ENCODE measurements at regions not wholly inside any gene's neighbourhood (a gene's known extent, or its start where the extent isn't known, plus 50 kb on each side); places are given as distances from the start of the nearest gene placed in this dataset.

DNA sequence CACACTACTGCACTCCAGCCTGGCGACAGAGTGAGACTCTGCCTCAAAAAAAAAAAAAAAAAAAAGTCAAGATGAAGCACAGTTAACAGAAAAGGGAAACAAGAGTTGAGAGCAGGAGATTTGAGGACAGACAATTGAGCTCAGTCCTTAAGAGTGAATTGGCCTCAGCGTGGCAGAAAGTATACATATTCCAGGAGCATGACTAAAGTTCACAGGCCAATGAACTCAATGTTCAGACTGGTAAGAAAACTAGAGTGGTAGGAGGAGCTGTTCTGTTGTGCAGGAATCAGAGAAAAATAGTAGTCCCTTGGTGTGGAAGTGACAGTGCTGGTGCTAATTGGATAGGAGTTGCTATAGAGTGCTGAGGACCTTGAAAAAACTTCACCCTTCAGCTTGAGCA lies 60.0 kb downstream of the NRN1 start:
- DNase-seq, result no peak

DNA sequence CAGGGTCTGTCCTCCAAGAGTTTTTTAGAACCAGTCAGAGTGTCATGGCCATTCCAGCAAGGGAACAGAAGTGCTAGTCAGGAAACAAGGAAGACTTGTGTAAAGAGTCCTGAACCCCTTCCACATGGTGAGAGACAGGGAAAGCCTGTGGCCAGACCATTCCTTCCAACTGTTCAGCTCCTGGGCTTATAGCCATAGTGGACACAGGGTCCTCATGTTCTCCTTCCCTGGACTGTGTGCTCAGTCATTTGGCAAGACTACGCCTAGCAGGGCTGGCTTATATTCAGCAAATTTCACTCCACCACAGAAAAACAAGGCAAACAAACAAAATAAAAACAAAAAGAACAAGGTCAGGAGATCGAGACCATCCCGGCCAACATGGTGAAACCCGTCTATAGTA lies 60.5 kb downstream of the NRN1 start:
- DNase-seq, result no peak

DNA sequence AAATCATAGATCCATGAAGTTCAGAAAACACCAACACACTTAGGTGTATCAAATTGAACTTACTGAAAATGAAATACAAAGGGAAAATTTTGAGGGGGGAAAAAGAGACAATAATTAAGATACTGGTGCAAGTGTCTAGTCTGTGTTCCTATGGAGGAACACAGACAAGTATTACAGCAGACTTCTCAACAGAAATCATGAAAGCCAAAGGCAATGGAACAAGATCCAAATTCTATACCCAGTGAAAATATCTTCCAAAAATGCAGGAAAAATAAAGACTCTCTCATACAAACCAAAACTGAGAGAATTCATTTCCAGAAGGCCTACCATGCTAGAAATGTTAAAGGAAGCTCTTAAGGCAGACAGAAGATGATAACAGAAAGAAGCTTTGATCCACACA lies 63.1 kb downstream of the NRN1 start:
- no peak for DNase-seq

DNA sequence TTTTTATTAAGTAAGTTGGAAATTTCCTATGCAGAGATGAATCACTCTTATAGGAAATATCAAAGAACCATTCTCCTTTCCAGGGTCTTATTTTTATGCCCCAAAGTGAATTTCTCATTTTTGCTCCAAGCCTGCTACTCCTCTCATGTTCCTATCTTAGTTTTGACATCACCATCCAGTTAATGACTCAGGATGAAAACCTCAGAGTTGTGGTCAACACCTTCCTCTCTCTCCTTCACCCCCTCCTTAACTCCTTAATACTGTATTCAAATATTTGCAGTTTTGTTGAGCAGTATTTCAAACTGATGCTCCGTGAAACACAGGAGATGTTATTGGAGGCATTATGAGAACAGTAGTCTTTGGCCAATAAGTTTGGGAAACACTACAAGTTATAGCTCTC lies 64.1 kb downstream of the NRN1 start:
- DNase-seq, result no peak

DNA sequence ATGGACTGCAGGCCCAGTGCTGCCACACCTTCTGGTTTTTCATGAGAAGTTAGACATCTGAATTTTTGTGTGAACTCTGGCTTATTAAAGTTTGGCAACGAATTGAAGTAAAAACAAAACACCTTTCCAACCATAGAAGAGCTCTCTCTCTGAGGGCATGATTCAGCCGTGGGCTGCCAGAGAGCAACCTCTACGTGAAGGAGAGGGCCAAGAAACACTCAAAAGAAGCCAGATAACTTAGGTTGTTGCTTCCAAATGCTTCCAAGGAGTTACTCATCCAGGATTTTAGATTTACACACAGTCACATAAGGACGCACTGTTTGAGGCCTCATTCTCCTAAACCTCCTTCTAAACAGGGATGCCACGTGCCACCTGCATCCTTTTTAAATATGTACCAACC lies 65.5 kb downstream of the NRN1 start:
- no peak for DNase-seq

DNA sequence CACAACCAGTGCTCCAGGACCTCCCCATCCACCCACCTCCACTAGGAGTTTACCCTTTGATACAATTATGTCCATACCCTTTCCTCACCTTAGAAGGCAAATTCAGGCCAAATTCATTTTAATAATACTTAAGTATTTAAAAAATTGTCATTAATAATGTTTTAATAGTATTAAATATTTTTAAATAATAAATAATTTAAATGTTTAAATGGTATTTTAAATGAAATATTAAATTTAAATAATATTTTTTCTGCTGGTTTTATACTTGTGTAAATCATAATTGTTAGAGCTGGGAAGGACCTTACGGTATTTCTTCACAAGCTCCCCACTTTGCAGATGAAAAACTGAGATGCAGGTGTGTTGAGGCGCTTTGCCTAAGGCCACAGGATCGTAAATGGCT lies 67.8 kb downstream of the NRN1 start:
- DNase-seq, result no peak

DNA sequence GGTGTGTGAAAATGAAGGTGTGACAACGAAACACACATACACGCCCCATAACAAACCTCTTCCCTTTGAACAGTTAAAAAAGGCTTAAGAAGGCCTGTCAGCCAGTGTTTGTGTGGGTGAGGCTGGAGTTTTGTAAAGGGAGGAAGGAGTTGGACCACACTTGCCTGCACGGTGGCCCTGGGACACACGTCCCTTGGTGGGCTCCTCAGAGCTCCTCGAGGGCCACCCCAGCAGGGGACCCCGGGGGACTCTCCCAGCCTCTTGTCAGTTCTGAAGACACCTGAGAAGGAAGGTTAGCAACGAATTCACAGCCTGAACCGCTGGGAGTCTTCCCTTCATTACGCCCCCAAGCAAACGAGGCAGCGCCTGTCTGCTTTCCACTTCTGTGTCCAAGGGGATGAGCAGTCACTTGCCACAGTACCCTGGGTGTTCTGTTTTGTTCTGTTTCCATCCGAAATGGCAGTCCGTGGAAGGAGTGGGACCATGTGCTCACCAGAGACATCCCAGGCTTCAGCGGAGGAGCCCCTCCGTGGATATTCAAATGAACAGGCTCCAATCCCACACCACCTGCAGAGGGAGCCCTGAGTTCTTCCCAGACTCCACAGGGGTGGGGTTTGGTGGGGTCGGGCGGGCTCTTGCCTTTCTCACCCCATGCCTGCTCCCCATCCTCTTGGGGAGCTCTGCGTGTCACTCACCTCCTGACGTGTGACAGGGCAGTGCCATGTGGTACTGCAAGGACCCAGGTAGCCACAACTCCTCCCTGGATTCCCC lies 68.6 kb downstream of the NRN1 start:
- no peak for DNase-seq

DNA sequence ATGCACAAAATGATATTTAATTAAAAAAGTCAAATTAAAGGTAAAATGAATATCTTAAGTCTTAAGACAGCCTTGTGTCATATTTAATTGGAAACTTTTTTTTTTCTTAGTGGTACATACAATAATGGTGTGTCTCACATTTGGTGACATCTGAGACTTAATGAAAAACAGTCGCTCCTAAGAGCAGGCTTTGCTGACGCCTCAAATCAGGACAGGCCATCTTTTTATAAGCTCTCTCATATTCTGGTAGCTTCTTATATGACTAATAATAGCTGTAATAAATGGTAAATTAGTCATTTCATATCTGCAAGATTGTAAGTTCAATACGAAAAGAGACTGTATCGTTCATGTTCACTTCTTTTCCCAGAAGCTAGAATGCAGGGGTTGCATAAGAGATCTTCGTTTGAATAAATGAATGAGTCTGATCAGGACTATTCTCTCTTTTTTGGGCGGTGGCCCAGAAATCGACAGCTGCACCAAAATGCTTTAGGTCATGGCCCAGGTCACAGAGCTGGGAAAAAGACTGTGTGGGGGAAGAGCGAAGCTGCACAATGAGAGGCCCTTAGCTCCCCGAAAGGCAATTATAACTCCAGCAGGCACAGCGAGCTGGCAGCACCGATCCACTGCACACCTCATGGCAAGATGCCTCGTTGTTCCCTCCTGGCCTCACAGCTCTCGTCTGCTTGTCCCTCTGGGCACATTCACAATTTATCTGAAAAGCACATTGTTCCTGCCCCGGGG lies 69.4 kb downstream of the NRN1 start:
- no peak for DNase-seq

DNA sequence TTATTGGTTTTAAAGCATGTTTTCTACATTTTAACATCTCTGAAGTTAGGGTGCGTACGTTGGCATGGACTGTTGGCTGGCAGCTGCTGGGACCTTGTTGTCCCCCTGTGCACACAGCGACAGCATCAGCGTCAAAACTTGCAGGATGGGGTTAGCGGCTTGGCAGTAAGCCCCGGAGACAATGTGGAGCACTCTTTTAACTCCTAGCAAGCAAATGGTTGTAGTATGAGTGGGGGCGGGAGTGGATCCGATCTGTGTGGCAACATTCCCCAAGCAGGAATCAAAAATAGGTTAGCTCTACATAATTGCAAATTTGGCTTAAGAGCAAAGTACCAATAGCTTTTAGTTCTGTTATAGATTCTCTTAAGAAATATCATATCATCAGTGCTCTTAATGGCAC lies 70.1 kb downstream of the NRN1 start:
- DNase-seq, result no peak

DNA sequence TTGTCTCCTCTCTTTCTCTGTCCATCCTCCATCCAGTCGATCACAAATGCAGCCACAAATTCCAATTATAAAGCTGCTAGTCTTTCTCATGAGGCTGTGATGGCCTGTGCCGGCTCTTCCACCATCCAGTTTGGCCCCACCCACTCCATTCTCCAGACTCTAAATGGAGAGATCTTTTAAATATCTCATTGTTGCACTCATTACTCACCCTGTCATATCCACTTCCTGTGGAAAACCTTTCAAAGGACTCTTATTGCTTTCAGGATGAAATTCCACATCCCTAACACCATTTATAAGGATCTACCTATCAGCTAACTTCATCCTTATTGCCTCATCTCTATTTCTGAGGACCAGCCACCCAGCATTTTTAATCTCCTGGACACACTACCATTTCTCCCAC lies 70.6 kb downstream of the NRN1 start:
- no peak for DNase-seq

DNA sequence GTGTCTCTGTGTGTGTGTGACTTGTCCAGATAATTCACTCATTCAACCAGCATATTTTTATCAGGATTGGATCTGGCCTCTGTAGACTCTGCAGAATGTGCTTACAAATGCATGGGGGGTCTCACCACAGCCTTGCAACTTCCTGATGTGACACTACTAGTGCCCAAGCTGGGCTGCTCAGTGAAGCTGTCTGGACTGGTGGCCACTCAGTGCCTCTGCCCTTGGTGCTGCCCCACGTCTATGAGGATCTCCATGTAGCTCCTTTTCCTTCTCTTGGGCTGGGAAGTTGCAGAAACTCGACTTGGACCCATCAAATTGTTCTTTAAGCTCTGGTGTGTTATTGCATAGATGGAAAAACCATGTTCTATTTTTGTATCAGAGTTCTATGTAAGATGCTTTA lies 75.8 kb downstream of the NRN1 start:
- DNase-seq, result no peak

DNA sequence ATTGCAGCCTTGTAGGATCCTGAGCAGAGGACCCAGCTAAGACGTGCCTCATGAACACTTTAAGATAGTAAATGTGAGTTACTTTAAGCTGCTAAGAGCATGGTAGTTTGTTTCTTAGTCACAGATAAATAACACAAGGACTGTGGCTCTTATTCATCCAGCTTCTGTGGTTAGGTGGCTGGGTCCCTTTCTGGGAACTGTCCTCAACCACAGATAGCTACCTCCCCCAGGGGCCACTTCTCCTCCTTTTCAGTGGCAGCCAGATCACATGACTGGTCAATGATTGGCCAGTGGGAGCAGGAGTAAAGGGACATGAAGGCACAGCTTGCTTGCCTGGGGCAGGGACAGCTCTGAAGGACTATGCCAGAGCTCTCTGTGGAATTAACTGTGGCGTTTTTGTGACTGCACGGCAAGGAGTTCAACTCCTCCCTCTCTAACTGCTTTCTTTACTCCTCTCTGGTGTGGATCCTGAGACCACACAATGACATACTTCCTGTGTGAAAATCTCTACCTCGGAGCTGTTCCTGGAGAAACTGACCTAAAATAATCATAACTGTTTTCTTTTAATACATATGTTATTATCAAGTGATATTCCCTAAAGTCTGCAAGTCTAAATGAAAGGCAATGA lies 76.5 kb downstream of the NRN1 start:
- DNase-seq, result no peak

DNA sequence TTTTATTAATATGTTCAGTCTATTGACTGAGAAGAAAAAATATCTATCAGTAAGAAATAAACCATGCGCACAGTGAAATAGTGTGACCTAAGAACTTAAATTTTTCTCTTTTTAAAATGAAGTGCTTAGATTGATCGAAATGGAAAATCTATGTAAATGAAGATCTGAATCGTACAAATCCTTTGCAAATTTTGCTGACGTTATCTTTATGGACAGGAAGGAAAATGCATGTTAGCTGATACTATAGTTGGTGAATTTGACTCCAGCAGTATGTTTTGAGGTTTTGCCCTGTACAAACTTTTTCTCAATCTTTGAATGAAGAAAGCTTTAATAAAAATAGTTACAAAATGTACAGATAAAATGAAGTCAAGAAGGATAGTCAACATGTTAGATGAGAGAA lies 82.9 kb downstream of the NRN1 start:
- no peak for DNase-seq

DNA sequence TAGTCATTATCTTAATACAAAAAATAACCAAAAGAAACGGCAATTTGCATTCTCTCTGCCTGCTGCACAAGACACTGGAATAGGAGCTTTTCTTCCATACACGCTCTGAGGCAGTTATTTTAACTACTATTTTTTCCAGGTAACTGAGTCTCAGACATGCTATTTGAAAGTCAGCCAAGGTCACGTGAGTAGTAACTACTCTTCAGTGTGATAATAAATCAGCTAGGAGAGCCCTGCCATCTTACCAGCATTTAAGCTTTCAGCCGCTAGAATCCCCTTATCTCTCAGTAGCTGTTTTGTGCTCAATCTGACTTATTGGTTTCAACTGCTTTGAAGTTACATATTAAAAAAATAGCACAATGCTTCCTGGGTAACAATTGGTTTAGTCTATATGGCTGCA lies 84.5 kb downstream of the NRN1 start:
- DNase-seq, result no peak

DNA sequence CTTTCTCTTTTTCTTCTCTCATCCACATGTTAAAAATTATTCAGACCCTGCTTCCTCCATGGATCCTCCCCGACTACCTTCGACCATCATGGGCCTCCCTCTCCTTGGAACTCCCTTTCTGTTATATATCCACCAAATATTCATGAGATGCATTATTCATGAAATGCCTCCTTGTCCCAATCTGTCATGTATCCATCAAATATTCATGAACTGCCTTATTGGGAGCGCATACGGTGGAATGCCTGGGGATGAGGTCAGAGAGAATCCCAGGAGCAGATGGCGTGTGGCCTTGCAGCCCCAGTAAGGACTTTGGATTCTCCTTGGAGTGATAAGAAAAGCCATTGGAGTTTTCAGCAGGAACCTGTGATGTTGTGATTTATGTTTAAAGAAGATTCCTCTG lies 97.0 kb downstream of the NRN1 start:
- DNase-seq, result no peak

DNA sequence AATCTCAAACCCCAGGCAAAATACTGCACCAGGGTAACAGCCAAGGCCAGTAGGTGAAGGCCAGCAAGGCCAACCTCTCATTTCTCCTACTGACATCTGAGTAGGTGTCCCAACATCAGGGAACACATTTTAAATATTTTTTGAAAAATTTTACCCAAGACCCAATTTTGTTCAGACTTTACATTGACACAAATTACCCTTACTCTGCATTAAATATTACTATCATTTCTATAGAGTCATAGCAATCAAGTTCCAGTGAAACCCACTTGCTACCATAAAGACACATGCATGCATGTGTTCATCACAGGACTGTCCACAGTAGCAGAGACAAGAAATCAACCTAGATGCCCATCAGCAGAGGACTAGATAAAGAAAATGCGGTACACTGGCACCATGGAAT lies 99.9 kb downstream of the NRN1 start:
- DNase-seq, result no peak

DNA sequence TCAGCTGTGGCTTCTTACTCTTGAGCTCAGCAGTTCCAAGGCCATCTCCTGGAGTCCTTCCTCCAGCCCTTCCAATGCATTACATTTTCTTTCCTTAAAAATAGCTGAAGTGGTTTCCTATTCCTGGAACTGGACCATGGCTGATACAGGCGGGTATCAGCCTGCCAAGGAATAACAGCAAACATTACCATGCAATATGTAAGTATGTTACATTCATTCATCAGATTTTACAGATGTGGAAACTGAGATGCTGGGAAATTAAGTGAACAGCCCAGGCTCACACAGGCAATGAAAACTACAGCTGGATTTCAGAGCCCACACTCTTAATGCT lies 100.4 kb downstream of the NRN1 start:
- DNase-seq, result no peak

DNA sequence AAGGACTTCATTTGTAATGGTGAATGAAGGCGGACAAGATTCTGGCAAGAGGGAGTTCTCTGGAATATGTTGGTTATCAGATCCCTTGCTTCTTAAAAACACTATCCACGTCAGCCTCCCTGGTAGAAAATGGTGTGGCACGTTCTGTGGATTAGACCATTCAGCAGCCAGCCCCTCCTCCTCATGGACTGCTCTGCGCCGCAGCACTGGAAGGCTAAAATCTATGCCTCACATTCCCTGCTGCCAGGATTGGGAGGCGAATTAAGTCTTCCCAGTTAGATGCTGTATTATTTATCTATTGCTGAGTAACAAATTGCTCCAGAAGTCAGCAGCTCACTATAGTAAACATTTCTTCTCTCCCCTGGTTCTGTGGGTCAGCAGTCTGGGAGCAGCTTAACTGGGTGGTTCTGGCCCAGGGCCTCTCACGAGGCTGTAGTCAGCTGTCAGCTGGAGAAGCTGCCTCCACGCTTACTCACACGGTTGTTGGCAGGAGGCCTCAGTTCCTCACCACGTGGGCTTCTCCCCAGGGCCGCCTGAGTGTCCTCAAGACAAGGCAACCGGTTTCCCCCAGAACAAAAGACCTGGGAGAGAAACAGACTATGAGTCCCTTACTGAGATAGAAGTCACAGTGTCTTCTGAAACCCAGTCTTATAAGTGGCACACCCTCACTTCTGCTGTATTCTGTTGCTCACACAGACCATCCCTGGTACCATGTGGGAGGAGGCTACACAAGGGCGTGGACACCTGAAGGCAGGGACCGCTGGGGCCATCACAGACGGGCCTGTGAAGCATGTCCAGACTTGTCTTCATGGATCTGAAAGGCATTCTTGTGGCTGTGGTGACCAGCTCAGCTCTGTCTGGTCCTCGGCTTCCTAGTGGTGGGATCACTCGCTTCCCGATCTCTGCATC lies 101.0 kb downstream of the NRN1 start:
- DNase-seq, result no peak

DNA sequence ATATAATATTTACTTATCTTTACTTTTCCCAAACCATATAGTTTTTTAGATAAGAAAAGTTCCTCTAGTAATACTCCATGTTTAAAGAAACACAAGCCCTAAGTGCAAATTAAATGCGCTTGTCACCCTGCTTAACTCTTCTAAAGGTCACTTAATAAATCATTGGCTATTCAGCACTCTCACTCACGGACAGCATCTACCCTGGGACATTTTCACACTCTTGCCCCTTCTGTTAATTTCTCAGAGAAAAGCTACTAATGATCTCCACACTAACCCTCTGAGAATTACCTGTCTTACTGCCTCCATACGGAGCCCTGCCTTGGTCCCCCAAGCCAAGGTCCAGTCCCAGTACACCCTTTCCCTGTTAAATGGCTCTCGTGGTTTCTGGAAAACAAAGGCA lies 102.2 kb downstream of the NRN1 start:
- DNase-seq, result no peak

DNA sequence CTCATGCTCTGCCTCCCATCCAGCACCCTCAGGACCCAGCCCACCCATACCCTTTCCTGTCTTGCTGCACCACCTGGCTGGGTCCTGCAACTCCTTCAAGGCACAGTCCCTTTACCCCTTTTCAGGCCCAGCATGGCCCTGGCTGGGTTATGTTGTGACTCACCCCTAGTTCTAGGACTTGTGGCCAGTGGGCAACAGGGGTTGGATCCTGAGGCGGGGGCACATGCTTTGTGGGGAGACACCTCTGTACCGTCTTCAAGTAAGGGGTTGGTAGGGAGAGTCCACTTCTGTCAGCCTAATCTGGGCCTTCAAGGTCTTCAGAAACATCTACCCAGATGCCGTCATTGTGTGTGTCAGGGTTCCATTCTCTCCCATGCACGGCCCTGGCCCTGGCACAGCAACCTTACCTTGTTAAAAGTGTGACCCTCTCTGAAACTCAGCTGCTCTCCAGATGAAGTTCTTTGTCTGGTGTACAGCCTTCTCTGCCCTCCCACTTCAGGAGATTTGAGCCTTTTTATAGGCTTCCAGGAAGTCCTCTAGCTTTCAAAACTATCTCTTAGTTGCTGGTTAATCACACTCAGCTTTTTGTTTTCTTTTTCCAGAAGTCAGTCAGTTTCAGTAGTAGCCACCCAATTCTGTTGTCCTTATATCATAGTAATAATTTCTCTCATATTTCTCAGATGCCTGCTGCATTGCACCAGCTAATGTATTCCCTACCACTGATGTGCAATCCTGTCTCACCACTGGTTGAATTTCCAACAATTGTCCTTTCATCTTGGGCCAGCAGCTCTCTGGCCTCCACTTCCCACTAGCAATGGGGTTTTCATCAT lies 107.3 kb downstream of the NRN1 start:
- DNase-seq, result no peak

DNA sequence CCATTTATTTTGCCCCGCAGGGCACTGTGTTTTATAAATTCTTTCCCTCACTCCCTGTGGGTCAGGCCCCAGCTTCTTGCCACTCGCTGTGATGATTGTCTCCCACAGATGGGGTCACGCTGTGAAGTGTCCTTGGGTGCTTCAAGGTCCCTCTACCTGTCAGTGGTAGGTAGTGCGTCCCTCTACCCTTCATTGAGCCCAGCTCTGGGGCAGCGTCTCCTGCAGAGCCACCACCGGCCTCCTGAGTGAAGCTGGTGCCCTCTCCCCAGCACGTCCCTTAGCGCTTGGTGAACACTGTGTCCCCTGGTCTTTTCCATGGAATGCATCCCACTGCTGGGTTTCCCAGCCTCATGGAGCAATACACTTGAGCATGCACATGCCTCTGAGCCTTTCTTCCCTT lies 108.2 kb downstream of the NRN1 start:
- no peak for DNase-seq

DNA sequence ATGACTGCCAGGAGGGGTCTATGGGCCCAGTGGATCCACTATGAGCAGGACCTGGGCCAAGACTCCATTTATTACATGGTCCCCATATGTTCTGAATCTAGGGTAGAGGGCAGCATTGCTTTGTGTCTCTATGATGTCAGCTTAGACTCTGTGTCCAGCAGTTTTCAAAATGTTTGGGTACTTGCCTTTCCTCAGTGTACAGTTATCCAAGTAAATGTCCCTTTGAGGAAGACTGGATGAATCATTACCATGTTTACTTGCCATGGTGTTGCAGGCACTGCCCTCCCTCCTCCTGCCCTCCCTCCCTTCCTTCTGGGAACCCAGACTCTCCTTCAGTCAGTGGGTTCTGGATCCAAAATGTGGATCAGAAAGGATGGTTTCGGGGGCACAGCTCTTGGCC lies 108.6 kb downstream of the NRN1 start:
- no peak for DNase-seq
